ENCODE measurements at regions not wholly inside any gene's neighbourhood (a gene's known extent, or its start where the extent isn't known, plus 50 kb on each side); places are given as distances from the start of the nearest gene placed in this dataset.

DNA sequence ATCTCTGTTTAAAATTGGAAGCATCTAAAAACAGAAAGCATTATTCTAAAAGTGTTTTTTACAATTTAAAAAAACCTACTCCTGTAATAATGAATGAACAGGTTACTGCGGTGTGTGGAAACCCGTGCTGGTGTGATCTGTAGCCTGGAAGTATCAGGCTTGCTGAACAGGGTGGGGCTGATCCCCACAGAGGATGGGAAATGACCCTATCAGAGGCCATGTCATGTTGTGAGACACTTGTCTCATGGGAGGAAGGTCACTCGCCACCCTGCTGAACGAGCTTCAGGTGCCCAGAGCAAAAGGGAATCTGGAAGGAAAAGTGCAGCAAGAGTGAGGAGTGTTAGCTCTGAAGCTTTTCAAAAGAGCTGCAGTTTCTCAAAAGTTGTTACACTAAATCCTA, 320.7 kb downstream of the RRAGC start:
- 48 to 64% (median 48%) methylated on average over 4 of the region's 4 CpGs for WGBS, 3 donors
- Histone ChIP-seq H3K36me3 (ENCODE audit: insufficient read depth in 1 of 2, low read depth in 1 of 2) (no peaks in the 10 kb centered on the region), H3K27ac (no peak overlapping the region), H3K27me3 (ENCODE audit: insufficient read depth in 3 of 3, low read length in 2 of 3) (peaks cover 0 to 19% (median 0%) of the 10 kb centered on the region in 3 donors), H3K4me3 (no peak overlapping the region), H3K4me1 (no peaks in the 10 kb centered on the region), H3K9me3 (no peaks in the 10 kb centered on the region)
- intact Hi-C loops (cut with DNase I) = no loop called here
- no peak for ATAC-seq
- TF ChIP-seq, protein P1, sequence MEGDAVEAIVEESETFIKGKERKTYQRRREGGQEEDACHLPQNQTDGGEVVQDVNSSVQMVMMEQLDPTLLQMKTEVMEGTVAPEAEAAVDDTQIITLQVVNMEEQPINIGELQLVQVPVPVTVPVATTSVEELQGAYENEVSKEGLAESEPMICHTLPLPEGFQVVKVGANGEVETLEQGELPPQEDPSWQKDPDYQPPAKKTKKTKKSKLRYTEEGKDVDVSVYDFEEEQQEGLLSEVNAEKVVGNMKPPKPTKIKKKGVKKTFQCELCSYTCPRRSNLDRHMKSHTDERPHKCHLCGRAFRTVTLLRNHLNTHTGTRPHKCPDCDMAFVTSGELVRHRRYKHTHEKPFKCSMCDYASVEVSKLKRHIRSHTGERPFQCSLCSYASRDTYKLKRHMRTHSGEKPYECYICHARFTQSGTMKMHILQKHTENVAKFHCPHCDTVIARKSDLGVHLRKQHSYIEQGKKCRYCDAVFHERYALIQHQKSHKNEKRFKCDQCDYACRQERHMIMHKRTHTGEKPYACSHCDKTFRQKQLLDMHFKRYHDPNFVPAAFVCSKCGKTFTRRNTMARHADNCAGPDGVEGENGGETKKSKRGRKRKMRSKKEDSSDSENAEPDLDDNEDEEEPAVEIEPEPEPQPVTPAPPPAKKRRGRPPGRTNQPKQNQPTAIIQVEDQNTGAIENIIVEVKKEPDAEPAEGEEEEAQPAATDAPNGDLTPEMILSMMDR (IDR thresholded peaks at IDR 0.05) = no peak
- DNase-seq = no peak

- no peak overlapping the region for H3K27ac ChIP-seq
- no peaks in the 10 kb centered on the region for H3K36me3 ChIP-seq (ENCODE audit: insufficient read depth in 1 of 2, low read depth in 1 of 2)
- intact Hi-C loops (cut with DNase I) = no loop called here
- peaks cover 0 to 14% (median 0%) of the 10 kb centered on the region in 3 donors for H3K27me3 ChIP-seq (ENCODE audit: insufficient read depth in 3 of 3, low read length in 2 of 3)
- no peaks in the 10 kb centered on the region for H3K9me3 ChIP-seq
- no peaks in the 10 kb centered on the region for H3K4me1 ChIP-seq
- ATAC-seq = no peak
- TF ChIP-seq, protein P1 (IDR thresholded peaks at IDR 0.05) = no peak
- WGBS, 3 donors = 82 to 96% (median 87%) methylated on average over 4 of the region's 4 CpGs
- no peak overlapping the region for H3K4me3 ChIP-seq
- no peak for DNase-seq
These were observed 323.5 kb downstream of the RRAGC start for GRCh38 chr1:38536089-38536488.

DNA sequence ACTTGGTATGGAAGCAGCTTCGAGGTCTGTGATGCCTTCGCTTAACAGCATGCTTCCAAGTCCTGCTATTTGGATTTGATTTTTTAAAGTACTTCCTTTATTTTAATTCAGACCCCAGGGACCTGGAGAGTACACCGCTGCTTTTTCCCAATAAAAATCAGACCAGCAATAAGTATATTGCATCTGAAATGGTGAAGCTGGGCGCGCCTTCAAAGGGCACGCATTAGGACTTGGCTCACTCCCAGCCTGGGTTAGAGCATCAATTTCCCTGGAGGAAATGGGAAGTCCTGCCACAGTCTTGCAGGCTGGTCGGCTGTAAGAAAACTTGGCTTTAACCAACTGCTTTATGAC, 325.1 kb downstream of the RRAGC start:
- TF ChIP-seq, protein P1 (IDR thresholded peaks at IDR 0.05) = no peak
- no peak for ATAC-seq
- H3K27me3 ChIP-seq (ENCODE audit: insufficient read depth in 3 of 3, low read length in 2 of 3) = peaks cover 0 to 12% (median 0%) of the 10 kb centered on the region in 3 donors

GRCh38 chr1:38533772-38534472, 325.6 kb downstream of the RRAGC start:
- H3K27me3 ChIP-seq (ENCODE audit: insufficient read depth in 3 of 3, low read length in 2 of 3) = peaks cover 0 to 7% (median 0%) of the 10 kb centered on the region in 3 donors
- no peaks in the 10 kb centered on the region for H3K4me1 ChIP-seq
- no peak overlapping the region for H3K27ac ChIP-seq
- H3K36me3 ChIP-seq (ENCODE audit: insufficient read depth in 1 of 2, low read depth in 1 of 2) = no peaks in the 10 kb centered on the region
- TF ChIP-seq, protein P1 (IDR thresholded peaks at IDR 0.05) = no peak
- ATAC-seq (no peak), DNase-seq (no peak)
- no peak overlapping the region for H3K4me3 ChIP-seq
- intact Hi-C loops (cut with DNase I) = no loop called here
- H3K9me3 ChIP-seq = no peaks in the 10 kb centered on the region
- WGBS, 3 donors = 56 to 62% (median 61%) methylated on average over 5 of the region's 5 CpGs

More for the DNA sequence above, 325.1 kb downstream of the RRAGC start:
- no peak overlapping the region for H3K27ac ChIP-seq
- no peak overlapping the region for H3K4me3 ChIP-seq
- H3K36me3 ChIP-seq (ENCODE audit: insufficient read depth in 1 of 2, low read depth in 1 of 2) = no peaks in the 10 kb centered on the region
- WGBS, 3 donors = 46 to 50% (median 46%) methylated on average over 7 of the region's 7 CpGs
- intact Hi-C loops (cut with DNase I) = no loop called here
- no peaks in the 10 kb centered on the region for H3K9me3 ChIP-seq
- no peak for DNase-seq
- H3K4me1 ChIP-seq = no peaks in the 10 kb centered on the region

DNA sequence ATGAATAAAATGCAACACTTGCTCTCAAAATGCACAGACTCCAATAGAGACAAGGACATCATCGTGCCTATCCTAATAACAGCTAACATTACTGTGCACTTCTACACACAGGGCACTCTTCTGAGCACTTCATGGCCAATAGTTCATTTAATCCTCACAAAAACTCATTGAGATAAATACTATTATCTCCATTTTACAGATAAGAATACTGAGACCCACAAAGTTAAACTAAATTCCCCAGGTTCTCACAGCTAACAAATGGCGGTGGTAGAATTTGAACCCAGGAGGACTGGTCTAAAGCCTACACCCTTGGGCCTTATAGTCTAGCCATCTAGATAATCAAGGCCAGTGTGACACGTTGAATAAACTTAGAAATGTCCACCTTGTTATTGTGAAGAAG, 328.6 kb downstream of the RRAGC start:
- intact Hi-C loops (cut with DNase I) = no loop called here
- H3K27me3 ChIP-seq (ENCODE audit: insufficient read depth in 3 of 3, low read length in 2 of 3) = peaks cover 0 to 13% (median 0%) of the 10 kb centered on the region in 3 donors
- WGBS, 3 donors = 92 to 93% (median 93%) methylated on average over 3 of the region's 3 CpGs

More for the DNA sequence above, 328.6 kb downstream of the RRAGC start:
- no peak overlapping the region for H3K27ac ChIP-seq
- H3K9me3 ChIP-seq = no peaks in the 10 kb centered on the region
- H3K36me3 ChIP-seq (ENCODE audit: insufficient read depth in 1 of 2, low read depth in 1 of 2) = no peaks in the 10 kb centered on the region
- no peak for ATAC-seq
- DNase-seq = no peak
- TF ChIP-seq, protein P1 (IDR thresholded peaks at IDR 0.05) = no peak
- H3K4me3 ChIP-seq = no peak overlapping the region
- no peaks in the 10 kb centered on the region for H3K4me1 ChIP-seq

Data from psoas muscle (tissue), 7 donors.